Epithelial cell of proximal tubule (primary cell): ENCODE measurements at regions not wholly inside any gene's neighbourhood (a gene's known extent, or its start where the extent isn't known, plus 50 kb on each side); places are given as distances from the start of the nearest gene placed in this dataset.

Experiments
- DNase-seq: peaks from one replicate; pipeline ENCODE4 v3.0.0-alpha.2; 2011; ENCODE audit warnings: low read depth
- H3K4me3 ChIP-seq: 2 replicates; pipeline ENCODE4 v1.5.1; 2011; ENCODE audit warnings: low read depth, mild to moderate bottlenecking, low read length
- TF ChIP-seq, protein P1 (sequence below): conservative IDR thresholded peaks from 2 replicates; pipeline ENCODE4 v1.5.1; 2012; ENCODE audit warnings: low read depth, mild to moderate bottlenecking, low read length

DNA sequence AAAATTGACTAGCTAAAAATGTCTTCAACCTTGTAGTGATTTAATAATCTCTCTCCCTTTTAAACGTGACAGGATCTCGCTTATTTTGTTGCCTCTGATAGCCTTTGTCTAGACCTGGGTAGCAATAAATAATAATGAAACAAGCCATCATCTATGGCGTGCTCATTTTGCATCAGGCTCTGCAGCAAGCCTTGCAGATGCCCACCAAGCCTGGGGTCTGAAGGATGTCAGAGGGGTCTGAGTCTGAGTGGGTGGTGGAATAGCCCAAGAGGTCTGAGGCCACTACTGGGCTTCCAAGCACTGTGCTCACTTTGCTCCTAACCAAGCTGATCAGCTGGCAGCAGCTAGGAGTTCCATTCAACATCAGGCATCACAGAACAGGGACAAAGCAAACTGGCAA lies 109.4 kb downstream of the GYPC start:
- DNase-seq: no peak
- TF ChIP-seq, protein P1, sequence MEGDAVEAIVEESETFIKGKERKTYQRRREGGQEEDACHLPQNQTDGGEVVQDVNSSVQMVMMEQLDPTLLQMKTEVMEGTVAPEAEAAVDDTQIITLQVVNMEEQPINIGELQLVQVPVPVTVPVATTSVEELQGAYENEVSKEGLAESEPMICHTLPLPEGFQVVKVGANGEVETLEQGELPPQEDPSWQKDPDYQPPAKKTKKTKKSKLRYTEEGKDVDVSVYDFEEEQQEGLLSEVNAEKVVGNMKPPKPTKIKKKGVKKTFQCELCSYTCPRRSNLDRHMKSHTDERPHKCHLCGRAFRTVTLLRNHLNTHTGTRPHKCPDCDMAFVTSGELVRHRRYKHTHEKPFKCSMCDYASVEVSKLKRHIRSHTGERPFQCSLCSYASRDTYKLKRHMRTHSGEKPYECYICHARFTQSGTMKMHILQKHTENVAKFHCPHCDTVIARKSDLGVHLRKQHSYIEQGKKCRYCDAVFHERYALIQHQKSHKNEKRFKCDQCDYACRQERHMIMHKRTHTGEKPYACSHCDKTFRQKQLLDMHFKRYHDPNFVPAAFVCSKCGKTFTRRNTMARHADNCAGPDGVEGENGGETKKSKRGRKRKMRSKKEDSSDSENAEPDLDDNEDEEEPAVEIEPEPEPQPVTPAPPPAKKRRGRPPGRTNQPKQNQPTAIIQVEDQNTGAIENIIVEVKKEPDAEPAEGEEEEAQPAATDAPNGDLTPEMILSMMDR: no peak
- no peak overlapping the region for H3K4me3 ChIP-seq

DNA sequence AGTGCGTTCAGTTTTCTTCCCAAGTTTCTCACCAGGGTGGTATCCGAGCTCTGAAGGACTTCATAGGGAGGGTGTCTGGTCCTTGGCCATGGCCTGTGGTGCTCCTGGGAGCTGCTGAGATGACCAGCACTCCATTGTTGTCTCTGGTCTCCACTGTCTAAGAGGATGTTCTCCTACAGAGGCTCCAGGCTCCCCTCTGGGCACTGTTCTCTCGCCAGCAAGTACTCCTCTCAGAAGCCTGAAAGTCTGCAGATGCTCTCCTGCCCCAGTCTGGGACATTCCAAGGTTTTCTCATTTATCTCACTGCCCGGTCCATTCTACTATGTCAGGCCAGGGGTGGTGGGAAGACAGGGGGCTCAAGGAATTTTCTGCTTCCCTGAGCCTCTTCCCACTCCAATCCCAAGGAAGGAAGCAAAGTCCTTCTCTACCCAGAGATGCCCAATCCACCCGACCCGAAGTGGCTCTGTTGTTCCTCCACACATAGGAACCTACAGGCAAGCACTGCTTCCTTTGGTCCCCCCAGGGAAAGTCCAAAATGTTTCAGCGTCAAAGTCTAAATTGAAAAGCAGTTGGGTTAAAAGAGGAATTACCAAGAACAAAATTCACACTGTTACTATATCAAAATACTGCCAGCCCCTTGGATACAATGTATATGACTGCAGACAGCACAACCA lies 110.5 kb downstream of the GYPC start:
- no peak overlapping the region for H3K4me3 ChIP-seq
- DNase-seq: no peak
- TF ChIP-seq, protein P1: no peak

DNA sequence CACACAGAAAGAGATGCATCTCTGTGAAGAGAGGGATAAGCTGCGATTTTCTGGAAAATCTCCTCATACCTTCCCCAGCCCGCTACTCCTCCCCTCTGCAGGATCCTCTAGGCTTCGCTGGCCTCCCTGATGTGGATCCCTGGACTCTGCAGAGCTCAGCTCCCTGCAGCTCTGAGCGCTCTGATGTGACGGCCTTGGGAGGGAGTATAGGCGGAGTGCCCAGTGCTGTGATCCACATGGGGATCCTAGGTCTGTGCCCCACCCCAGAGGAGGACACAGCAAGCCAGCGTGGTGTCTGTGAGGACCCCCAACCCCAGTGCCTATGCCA lies 111.0 kb downstream of the GYPC start:
- DNase-seq: no peak
- no peak overlapping the region for H3K4me3 ChIP-seq
- TF ChIP-seq, protein P1: no peak

DNA sequence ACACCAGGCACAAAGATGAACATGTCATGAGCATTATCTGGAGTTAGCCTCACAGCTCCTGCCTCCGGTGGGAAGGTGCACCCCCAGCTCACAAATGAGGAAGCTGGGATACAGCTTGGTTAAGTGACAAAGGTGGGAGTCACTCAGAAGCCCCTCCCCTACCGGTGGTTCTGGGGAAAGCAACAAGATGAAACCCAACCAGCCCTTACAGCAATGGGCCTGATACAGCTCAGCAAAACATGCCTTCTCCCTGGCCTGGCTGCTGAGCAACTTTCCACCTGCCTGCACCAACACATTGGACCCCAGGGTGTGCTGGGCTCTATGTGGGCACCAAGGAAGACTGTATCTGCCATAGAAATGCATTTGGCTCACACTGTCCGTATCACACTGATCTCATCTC lies 113.2 kb downstream of the GYPC start:
- DNase-seq: no peak
- no peak overlapping the region for H3K4me3 ChIP-seq
- TF ChIP-seq, protein P1: no peak

DNA sequence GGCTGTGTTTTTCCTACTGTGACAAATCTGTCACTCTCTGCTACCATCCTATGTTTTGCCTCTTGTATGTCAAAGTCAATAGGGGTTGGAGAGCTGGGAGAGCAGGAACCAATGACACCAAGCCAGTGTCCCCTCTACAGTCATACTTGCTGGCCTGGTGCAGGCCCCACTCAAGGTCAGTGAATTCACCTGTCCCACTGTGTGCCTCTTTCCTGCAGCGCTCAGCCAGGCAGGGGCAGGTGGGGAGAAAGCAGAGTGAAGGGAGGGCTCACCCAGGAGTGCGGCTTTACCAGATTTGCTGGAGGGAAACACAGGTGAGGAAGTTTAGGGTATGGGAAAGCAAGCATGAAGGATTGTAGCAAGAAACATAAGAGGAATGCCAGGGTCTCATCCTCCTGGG lies 114.5 kb downstream of the GYPC start:
- no peak overlapping the region for H3K4me3 ChIP-seq
- no peak for DNase-seq
- TF ChIP-seq, protein P1: no peak

DNA sequence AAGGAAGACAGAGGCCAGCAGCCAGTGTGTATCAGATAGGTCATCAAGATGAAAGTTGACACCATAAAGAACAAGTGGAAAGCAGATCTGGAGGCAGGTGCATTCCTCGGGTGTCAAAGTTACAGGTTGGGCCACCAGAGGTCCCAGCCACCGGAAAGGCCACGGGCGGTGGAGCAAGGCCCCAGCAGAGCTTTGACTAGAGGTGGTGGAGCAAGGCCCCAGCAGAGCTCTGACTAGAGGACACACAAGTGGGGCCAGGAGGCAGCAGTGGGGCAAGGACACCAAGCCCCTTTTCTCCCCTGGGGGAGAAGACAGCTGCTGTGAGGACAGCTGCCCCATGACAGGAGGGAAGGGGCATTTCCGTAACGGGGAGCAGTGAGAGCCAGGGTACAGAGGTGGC lies 115.1 kb downstream of the GYPC start:
- DNase-seq: no peak
- TF ChIP-seq, protein P1: no peak
- no peak overlapping the region for H3K4me3 ChIP-seq

DNA sequence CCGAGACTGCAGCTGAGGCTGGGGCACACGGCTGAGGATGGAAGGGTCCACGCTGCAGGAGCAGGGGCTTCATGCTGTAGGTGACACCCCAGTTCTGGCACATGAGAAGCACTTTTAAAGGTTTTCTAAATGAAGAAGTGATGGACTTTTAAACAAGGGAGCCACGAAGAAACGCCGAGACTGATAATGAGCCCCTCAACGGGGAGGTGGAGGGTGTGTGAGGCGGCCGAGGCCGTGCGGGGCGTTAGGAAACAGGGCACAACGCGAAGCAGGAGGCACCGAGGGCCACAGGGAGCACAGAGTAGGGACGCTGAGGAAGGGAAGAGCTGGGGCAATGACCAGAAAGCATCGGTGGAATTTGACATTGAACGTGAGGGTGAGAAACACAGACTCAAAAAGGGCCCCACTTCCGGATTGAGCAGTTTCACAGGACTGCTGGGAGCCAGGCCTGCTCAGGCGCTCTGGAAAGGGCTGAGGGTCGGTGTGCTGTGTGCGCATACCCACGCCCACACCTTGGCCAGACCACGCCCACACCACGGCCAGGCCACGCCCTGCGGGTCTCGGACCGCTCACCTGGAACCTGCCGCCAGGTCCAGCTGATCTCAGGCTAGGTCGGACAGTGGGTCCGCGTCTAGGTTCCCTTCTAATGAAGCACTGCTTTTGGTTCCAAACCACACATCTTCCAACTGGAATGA lies 115.7 kb downstream of the GYPC start:
- H3K4me3 ChIP-seq: no peak overlapping the region
- TF ChIP-seq, protein P1: no peak
- DNase-seq: no peak
